MCF 10A (cell line): ENCODE measurements at regions not wholly inside any gene's neighbourhood (a gene's known extent, or its start where the extent isn't known, plus 50 kb on each side); places are given as distances from the start of the nearest gene placed in this dataset.

Source experiments
- BruUV-seq: library from RNA; stranded (reverse); fragments of 400-500 nt; replicated peaks from 2 replicates; lab custom pipeline; 2021; lab: Mats Ljungman, UMichigan
- CTCF ChIA-PET: fragments of 300-600 bp; sonication (Branson Sonifier 250); formaldehyde crosslinking; extraction: SDS; loops from one replicate; lab custom pipeline; 2021; ENCODE audit warnings: antibody characterized with exemption, inconsistent platforms; lab: Yijun Ruan, JAX
- POLR2A ChIA-PET: fragments of 300-600, 350-650 bp; sonication (Branson Sonifier 250); formaldehyde crosslinking; extraction: SDS; loops from one replicate; lab custom pipeline; 2020; ENCODE audit warnings: antibody characterized with exemption, inconsistent platforms; lab: Yijun Ruan, JAX
- DNase-seq: peaks from one replicate; pipeline ENCODE4 v3.0.0-alpha.2; 2018; ENCODE audit not compliant: unreplicated experiment
- H3K27ac Mint-ChIP-seq: one replicate; pipeline ENCODE4 v1.8.0; 2022; ENCODE audit warnings: mild to moderate bottlenecking, low read depth, mixed read lengths; ENCODE audit not compliant: unreplicated experiment
- H3K27me3 Mint-ChIP-seq: one replicate; pipeline ENCODE4 v1.8.0; 2022; ENCODE audit warnings: mixed read lengths; ENCODE audit not compliant: insufficient read depth, unreplicated experiment
- H3K36me3 Mint-ChIP-seq: one replicate; pipeline ENCODE4 v1.8.0; 2022; ENCODE audit warnings: mild to moderate bottlenecking, moderate library complexity, mixed read lengths; ENCODE audit not compliant: insufficient read depth, unreplicated experiment
- H3K4me1 Mint-ChIP-seq: one replicate; pipeline ENCODE4 v1.8.0; 2022; ENCODE audit warnings: mixed read lengths; ENCODE audit not compliant: insufficient read depth, unreplicated experiment
- H3K4me3 Mint-ChIP-seq: one replicate; pipeline ENCODE4 v1.8.0; 2022; ENCODE audit warnings: mild to moderate bottlenecking, moderate library complexity, mixed read lengths; ENCODE audit not compliant: unreplicated experiment
- H3K9me3 Mint-ChIP-seq: one replicate; pipeline ENCODE4 v1.8.0; 2022; ENCODE audit warnings: mixed read lengths; ENCODE audit not compliant: unreplicated experiment
- CTCF ChIP-seq: fragments of 200-600 bp; IDR thresholded peaks from one replicate; pipeline ENCODE4 v1.8.0; 2022; ENCODE audit warnings: antibody characterized with exemption, mild to moderate bottlenecking; ENCODE audit not compliant: unreplicated experiment
- intact Hi-C: fragments of 100-400 bp; cut with micrococcal nuclease; formaldehyde crosslinking; loops from 2 replicates; pipeline ENCODE4 v1.14.1; 2022

GRCh38 chr18:76756531-76757253 lies 65.7 kb upstream of the ZNF236 start:
- intact Hi-C loops = no loop called here
- no peak for TF ChIP-seq CTCF
- no TSS peak for BruUV-seq
- no peaks in the 10 kb centered on the region for H3K36me3 Mint-ChIP-seq
- H3K4me1 Mint-ChIP-seq = peaks cover 9% of the 10 kb centered on the region
- ChIA-PET CTCF (no interaction called here), POLR2A (no interaction called here)
- H3K4me3 Mint-ChIP-seq = no peak overlapping the region
- no peak for DNase-seq
- H3K27ac Mint-ChIP-seq = no peak overlapping the region
- H3K27me3 Mint-ChIP-seq = no peaks in the 10 kb centered on the region
- no peaks in the 10 kb centered on the region for H3K9me3 Mint-ChIP-seq

- POLR2A ChIA-PET = no interaction called here
- BruUV-seq = no TSS peak
- H3K4me3 Mint-ChIP-seq = no peak overlapping the region
- no peak for DNase-seq
- no peak for TF ChIP-seq CTCF
- H3K4me1 Mint-ChIP-seq = peaks cover 6% of the 10 kb centered on the region
- no peaks in the 10 kb centered on the region for H3K27me3 Mint-ChIP-seq
- H3K36me3 Mint-ChIP-seq = no peaks in the 10 kb centered on the region
- CTCF ChIA-PET = interaction anchor here (0.7 to 0.9 kb wide), 4 partner anchors 9 to 47 kb away, joined by 3 to 5 read pairs (median 4); no protein-coding TSS in a partner anchor
- no peak overlapping the region for H3K27ac Mint-ChIP-seq
- intact Hi-C loops = no loop called here
- H3K9me3 Mint-ChIP-seq = peaks cover 2% of the 10 kb centered on the region
Observed at GRCh38 chr18:76754351-76754750, 68.0 kb upstream of the ZNF236 start.

GRCh38 chr18:76752400-76752799 lies 70.0 kb upstream of the ZNF236 start:
- peaks cover 6% of the 10 kb centered on the region for H3K36me3 Mint-ChIP-seq
- intact Hi-C loops = no loop called here
- H3K27ac Mint-ChIP-seq = no peak overlapping the region
- no peaks in the 10 kb centered on the region for H3K27me3 Mint-ChIP-seq
- TF ChIP-seq CTCF = no peak
- no peak overlapping the region for H3K4me3 Mint-ChIP-seq
- H3K4me1 Mint-ChIP-seq = peaks cover 6% of the 10 kb centered on the region
- ChIA-PET POLR2A (interaction anchor here (0.7 kb wide), 2 partner anchors 69 to 73 kb away, joined by 3 read pairs; no protein-coding TSS in a partner anchor), CTCF (interaction anchor here (0.5 kb wide), 1 partner anchor 26 kb away, joined by 3 read pairs; no protein-coding TSS in a partner anchor)
- peaks cover 7% of the 10 kb centered on the region for H3K9me3 Mint-ChIP-seq
- peak; percentile 84 for DNase-seq
- BruUV-seq = no TSS peak

GRCh38 chr18:76750917-76751890 lies 71.2 kb upstream of the ZNF236 start:
- no TSS peak for BruUV-seq
- Mint-ChIP-seq H3K27ac (no peak overlapping the region), H3K9me3 (peaks cover 7% of the 10 kb centered on the region), H3K27me3 (no peaks in the 10 kb centered on the region), H3K4me1 (peaks cover 6% of the 10 kb centered on the region), H3K4me3 (no peak overlapping the region), H3K36me3 (peaks cover 6% of the 10 kb centered on the region)
- intact Hi-C loops = no loop called here
- ChIA-PET CTCF (interaction anchor here (0.8 kb wide), 2 partner anchors 55 to 289 kb away, joined by 4 to 7 read pairs; no protein-coding TSS in a partner anchor), POLR2A (no interaction called here)
- no peak for DNase-seq
- no peak for TF ChIP-seq CTCF
